ENCODE measurements at regions not wholly inside any gene's neighbourhood (a gene's known extent, or its start where the extent isn't known, plus 50 kb on each side); places are given as distances from the start of the nearest gene placed in this dataset.

GRCh38 chr9:109830545-109830944 lies 50.5 kb downstream of the PALM2AKAP2 start:
- DNase-seq = no peak

DNA sequence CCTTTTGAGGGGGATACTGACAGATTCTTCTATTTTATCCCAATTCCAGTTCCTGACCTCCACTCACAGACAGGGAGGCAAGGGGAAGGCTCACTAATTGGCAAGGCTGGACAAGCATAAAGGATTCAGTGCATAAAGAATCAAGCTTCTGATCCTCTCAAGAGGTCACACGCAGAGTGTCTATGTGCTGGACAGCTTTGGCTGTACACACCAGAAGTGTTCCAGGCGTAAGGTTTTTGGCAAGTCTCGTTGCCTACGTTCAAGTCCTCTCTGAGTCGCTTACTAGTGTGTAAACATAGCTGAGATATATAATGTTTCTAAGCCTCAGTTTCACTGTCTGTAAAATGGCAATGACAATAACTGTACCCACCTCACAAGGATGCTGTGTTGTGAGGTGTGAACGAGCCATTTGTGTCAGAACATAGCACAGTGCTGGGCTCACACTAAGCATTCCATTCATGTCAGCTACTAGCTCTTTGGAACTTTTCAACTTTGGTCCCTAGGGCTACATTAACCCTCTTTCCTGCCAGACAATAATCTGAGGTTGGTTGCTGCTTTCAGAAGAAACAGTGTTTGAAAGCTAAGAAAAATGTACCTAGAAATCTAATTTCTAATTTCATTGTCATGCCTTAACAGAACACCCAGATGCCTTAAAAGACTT lies 52.1 kb downstream of the PALM2AKAP2 start:
- no peak for DNase-seq

DNA sequence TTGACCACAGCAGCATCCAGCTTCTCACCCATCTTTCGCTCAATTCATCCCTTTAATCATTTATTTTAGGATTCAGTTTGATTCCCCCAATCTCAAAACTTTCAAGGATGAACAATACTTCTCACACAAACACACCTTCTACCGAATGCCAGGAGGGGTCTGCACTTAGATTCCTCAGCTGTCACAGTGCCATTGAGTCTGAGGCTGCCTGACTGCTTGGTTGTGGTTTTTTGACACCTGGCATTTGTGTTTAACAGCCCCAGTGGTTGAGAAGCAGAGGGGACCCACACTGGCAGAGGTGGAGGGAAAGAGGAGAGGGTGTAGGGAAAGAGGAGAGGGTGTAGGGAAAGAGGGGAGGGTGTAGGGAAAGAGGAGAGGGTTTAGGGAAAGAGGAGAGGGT lies 54.9 kb downstream of the PALM2AKAP2 start:
- DNase-seq = no peak

GRCh38 chr9:109843641-109844040 lies 63.6 kb downstream of the PALM2AKAP2 start:
- DNase-seq = no peak

GRCh38 chr9:109845226-109845625 lies 65.2 kb downstream of the PALM2AKAP2 start:
- no peak for DNase-seq

- no peak for DNase-seq
Measured at GRCh38 chr9:109846776-109847175, 66.8 kb downstream of the PALM2AKAP2 start.

- no peak for DNase-seq
Measured at GRCh38 chr9:109852556-109852955, 72.6 kb downstream of the PALM2AKAP2 start.

- DNase-seq = no peak
Measured at GRCh38 chr9:109855540-109855939, 75.5 kb downstream of the PALM2AKAP2 start.

DNA sequence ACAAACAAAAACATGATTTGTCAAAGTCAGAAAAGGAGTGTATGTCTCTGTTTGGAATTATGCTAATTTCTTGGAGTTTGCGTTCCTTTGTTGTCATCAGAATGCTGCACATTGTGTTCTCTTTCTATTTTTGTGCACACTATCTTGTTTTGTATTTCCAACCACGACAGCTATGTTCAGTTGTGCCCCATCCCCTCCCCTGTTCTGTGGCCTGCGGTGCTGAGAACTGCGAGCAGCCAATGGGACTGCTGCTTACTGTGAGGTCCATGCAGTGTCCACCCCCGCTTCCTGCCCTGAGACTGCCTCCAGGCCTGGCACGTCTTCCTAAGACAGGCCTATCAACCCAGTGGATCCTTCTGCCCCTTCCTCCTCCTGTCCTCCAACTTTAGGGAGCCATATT lies 76.8 kb downstream of the PALM2AKAP2 start:
- no peak for DNase-seq

GRCh38 chr9:109857336-109857735 lies 77.3 kb downstream of the PALM2AKAP2 start:
- no peak for DNase-seq

DNA sequence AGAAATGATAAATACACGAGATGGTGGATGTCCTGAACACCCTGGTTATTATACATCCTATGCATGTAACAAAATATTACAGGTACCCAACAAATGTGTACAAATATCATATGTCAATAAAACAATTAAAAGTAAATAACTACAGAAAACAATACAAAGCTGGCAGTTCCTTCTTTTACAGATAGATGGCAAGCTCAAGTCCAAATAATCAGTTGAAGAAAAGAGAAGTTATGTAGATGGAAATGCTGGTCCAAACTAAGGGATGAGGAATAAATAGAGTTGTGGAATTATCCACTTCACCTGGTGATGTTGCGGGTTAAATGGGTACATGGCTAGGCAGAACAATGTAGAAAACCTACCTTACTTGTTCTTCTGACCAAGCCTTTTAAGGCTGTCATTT lies 79.4 kb downstream of the PALM2AKAP2 start:
- no peak for DNase-seq

- DNase-seq = no peak
Measured at GRCh38 chr9:109860521-109860920, 80.5 kb downstream of the PALM2AKAP2 start.

GRCh38 chr9:109861499-109861898 lies 81.5 kb downstream of the PALM2AKAP2 start:
- DNase-seq = no peak

DNA sequence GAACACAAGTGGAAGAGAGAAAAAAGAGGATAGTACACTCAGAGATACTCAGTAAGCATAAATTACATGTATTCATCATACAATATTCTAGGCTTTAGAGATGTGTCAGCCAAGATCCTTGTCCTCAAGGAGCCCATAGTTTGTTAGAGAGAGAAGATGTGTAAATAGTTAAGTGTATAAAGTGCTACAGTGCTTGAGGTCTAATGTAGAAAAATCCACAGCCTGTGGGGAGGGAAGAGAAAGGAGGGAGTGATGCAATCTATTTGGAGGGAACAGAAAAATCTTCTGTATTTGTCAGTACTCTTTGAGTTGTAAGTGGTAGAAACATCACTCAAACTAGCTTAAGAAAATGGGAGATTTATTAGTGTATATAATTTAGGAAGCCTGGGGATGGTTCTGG lies 81.9 kb downstream of the PALM2AKAP2 start:
- no peak for DNase-seq

DNA sequence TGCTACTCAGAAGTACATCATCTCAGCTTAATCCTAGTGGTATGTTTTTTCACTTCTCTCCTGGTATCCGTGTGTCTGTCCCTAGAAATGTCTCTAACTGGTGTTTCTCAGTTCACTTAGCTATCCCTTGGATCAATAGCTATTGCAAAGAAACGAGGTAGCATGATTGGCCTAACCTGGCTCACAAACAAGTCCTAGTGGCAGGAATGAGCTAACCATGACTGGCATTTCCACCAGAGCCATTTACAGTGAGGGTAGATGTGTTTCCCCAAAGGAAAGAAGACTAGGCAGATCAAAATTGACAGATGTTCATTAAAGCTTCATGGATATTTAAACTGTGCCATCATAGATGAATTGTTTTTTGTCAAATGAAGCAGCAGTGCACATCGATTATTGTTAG lies 82.5 kb downstream of the PALM2AKAP2 start:
- no peak for DNase-seq

DNA sequence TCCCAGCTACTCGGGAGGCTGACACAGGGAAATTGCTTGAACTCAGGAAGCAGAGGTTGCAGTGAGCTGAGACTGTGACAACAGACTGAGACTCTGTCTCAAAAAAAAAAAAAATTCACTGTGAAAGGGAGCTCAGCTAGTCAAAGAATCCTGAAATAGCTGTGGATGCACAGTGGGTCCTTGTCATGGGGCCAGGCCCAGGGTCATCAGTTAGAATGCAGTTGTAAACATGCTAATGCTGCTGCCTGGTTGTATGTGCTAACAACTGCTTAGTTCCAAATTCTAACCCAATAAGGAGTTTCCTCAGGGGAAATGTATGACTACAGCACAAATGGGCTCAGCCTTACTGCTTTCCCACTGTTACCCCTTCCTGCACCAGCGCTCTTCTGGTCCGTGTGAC lies 84.0 kb downstream of the PALM2AKAP2 start:
- DNase-seq = no peak

DNA sequence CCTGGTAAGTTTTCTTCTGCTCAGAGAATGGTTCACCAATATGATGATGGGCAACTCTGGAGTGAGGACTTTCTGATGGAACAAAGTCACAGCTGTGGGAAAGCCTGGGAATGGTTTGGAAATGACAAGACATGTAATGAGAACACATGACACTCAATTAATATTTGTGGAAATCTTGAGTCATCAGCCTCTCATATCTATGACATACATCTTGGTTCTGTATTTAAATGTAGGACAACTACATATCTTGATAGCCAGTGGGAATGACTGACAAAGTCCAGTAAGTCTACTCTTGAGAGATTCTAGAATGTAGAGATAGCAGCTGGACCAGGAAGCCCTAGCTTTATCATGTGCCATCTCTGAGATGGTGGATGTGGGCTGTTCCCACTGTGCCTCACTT lies 85.5 kb downstream of the PALM2AKAP2 start:
- no peak for DNase-seq

GRCh38 chr9:109868207-109868606 lies 88.2 kb downstream of the PALM2AKAP2 start:
- DNase-seq = no peak

DNA sequence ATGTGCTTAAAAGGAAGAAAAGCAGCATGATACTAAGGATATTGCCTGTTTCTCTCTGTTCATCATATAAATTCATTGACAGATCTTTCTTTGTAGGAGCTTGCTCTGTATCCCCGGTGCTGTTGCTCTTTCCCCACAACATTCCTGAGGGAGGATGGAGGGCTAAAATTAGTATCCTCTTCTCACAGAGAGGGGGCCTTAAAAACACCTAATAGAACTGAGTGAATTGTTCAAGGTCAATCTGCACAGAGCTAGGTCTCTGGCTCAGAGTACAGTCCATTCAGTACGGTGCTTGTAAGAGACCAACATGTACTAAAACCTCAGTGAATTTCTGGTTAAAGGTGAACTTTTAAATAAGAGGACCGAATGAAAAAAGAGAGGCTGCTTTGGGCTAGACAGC lies 88.7 kb downstream of the PALM2AKAP2 start:
- DNase-seq = no peak

GRCh38 chr9:109870365-109870764 lies 90.4 kb downstream of the PALM2AKAP2 start:
- DNase-seq = no peak

DNA sequence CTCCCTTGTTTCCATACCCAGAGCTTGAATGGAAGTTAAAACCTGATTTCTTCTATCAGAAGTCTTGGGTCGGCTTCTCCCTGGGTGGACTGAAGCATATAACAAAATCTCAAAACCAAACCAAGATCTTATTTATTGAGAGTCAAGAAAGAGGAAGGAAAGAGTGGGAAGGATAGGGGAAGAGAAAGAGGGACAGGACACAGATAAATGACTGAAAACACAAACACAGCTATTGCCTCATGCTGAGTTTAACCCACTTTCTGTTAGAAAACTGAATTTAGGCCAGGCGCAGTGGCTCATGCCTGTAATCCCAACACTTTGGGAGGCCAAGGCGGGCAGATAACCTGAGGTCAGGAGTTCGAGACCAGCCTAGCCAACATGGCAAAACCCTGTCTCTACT lies 92.9 kb downstream of the PALM2AKAP2 start:
- DNase-seq = no peak

GRCh38 chr9:109875495-109876129 lies 95.6 kb downstream of the PALM2AKAP2 start:
- DNase-seq = no peak

DNA sequence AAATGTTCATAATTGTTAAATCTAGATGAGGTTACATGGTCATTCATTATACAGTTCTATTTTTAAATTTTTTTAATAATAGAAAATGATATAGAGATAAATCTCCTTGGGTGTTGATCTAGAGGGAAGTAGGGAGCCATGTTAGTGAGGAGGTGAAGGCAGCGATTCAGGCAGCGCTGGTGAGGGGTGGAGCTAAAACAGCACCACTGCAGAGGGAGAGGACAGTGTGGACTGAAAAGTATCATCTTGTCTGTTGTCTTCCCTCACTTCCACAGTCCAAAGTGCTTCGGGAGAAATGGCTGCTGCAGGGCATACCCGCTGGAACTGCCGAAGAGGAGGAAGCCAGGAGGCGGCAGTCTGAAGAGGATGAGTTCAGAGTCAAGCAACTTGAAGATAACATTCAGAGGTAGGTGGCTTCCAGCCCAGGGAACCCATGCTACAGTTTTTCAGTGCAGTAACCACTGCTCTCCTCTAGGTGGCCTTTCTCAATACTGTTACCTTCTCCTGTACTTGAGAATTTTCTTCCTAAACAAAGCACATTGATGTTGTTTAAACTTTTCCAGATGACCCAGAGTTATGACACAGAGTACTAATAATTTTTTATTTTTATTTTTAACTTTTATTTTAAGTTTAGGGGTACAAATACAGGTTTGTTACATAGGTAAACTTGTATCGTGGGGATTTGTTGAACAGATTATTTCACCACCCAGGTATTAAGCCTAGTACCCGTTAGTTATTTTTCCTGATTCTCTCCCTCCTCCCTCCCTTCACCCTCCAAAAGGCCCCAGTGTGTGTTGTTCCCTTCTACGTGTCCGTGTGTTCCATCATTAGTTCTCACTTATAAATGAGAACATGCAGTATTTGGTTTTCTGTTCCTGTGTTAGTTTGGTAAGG lies 100.5 kb downstream of the PALM2AKAP2 start:
- DNase-seq = no peak

DNA sequence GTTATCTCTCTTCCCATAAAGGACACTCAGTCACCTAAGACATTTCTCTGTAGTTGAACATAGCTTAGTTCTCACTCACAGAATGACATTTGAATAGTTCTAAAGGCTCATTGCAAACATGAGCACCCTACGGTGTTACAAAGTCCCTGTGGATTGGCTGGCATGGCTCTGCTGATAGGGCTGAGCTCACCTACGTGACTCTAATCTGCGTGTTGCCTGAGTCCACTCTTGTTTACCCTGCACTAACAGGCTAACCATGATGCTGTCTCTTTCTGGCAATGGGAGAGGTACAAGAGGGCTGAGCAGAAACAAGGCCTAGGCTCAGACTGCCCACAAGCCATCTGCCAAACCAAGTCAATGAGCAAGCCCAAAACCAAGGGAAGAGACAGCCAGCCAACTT lies 103.6 kb downstream of the PALM2AKAP2 start:
- no peak for DNase-seq
